Mesenchymal stem cell (in vitro differentiated cells and primary cell): ENCODE measurements at regions not wholly inside any gene's neighbourhood (a gene's known extent, or its start where the extent isn't known, plus 50 kb on each side); places are given as distances from the start of the nearest gene placed in this dataset.

Experiments
- DNase-seq: peaks from one replicate; pipeline ENCODE4 v3.0.0-alpha.2; 2013
- H2AFZ ChIP-seq: one replicate; pipeline ENCODE4 v1.6.1; 2013; ENCODE audit warnings: low read depth, mild to moderate bottlenecking, control low read depth, inconsistent platforms, low read length, moderate library complexity
- H2AK5ac ChIP-seq: 2 replicates; pipeline ENCODE4 v1.6.1; 2013; ENCODE audit warnings: low read length, moderate library complexity, mild to moderate bottlenecking, inconsistent platforms; ENCODE audit not compliant: severe bottlenecking
- H2BK120ac ChIP-seq: one replicate; pipeline ENCODE4 v1.6.1; 2013; ENCODE audit warnings: low read depth, mild to moderate bottlenecking, inconsistent platforms, low read length, moderate library complexity
- H2BK12ac ChIP-seq, 2 experiments: one replicate each; pipeline ENCODE4 v1.6.1; 2013; ENCODE audit warnings: inconsistent platforms in 2 of 2, low read length in 2 of 2, mild to moderate bottlenecking in 2 of 2, moderate library complexity in 2 of 2, control low read depth in 1 of 2
- H2BK15ac ChIP-seq: one replicate; pipeline ENCODE4 v1.6.1; 2013; ENCODE audit warnings: mild to moderate bottlenecking, low read depth, inconsistent platforms; ENCODE audit not compliant: poor library complexity, severe bottlenecking
- H2BK5ac ChIP-seq: 2 replicates; pipeline ENCODE4 v1.6.1; 2013; ENCODE audit warnings: low read depth, mild to moderate bottlenecking, low read length, control low read depth, inconsistent platforms; ENCODE audit not compliant: poor library complexity, severe bottlenecking
- H3K14ac ChIP-seq, 2 experiments: one replicate each; pipeline ENCODE4 v1.6.1; 2013; ENCODE audit warnings: inconsistent platforms in 2 of 2, low read length in 2 of 2, control low read depth in 1 of 2, mild to moderate bottlenecking in 1 of 2, moderate library complexity in 1 of 2
- H3K18ac ChIP-seq, 2 experiments: one replicate each; pipeline ENCODE4 v1.6.1; 2013; ENCODE audit warnings: inconsistent platforms in 2 of 2, low read length in 2 of 2, control low read depth in 1 of 2, low read depth in 1 of 2, mild to moderate bottlenecking in 1 of 2
- H3K23ac ChIP-seq, 2 experiments: one replicate each; pipeline ENCODE4 v1.6.1; 2013; ENCODE audit warnings: inconsistent platforms in 2 of 2, low read length in 2 of 2, mild to moderate bottlenecking in 2 of 2, moderate library complexity in 2 of 2, control low read depth in 1 of 2
- H3K27ac ChIP-seq: 2 replicates; pipeline ENCODE4 v1.5.1; 2013; ENCODE audit warnings: mild to moderate bottlenecking, moderate library complexity, low read length, control low read depth, inconsistent platforms; ENCODE audit not compliant: poor library complexity, severe bottlenecking
- H3K27me3 ChIP-seq, 2 experiments: 2 replicates each; pipeline versions ENCODE4 v1.6.1 to v1.7.0; 2013; ENCODE audit warnings: low read length in 2 of 2, mild to moderate bottlenecking in 2 of 2, moderate library complexity in 2 of 2, control low read depth in 1 of 2, inconsistent platforms in 1 of 2; ENCODE audit not compliant: control insufficient read depth in 1 of 2, insufficient read depth in 1 of 2
- H3K36me3 ChIP-seq, 2 experiments: 2 replicates each; pipeline versions ENCODE4 v1.6.1 to v1.7.0; 2013; ENCODE audit warnings: low read length in 2 of 2, control low read depth in 1 of 2, inconsistent platforms in 1 of 2, low read depth in 1 of 2, mild to moderate bottlenecking in 1 of 2; ENCODE audit not compliant: insufficient read depth in 2 of 2, control insufficient read depth in 1 of 2
- H3K4ac ChIP-seq, 2 experiments: one replicate each; pipeline ENCODE4 v1.6.1; 2013; ENCODE audit warnings: inconsistent platforms in 2 of 2, low read length in 2 of 2, mild to moderate bottlenecking in 2 of 2, moderate library complexity in 2 of 2, control low read depth in 1 of 2, low read depth in 1 of 2
- H3K4me1 ChIP-seq: 2 replicates; pipeline ENCODE4 v1.6.1; 2013; ENCODE audit warnings: low read depth, low read length, control low read depth; ENCODE audit not compliant: control insufficient read depth, insufficient read depth
- H3K4me2 ChIP-seq: 2 replicates; pipeline ENCODE4 v1.6.1; 2013; ENCODE audit warnings: low read length, mild to moderate bottlenecking, inconsistent platforms; ENCODE audit not compliant: poor library complexity, severe bottlenecking
- H3K4me3 ChIP-seq, 2 experiments: 2 replicates each; pipeline versions ENCODE4 v1.5.1 to v1.7.0; 2013; ENCODE audit warnings: low read length in 2 of 2, mild to moderate bottlenecking in 2 of 2, control low read depth in 1 of 2, low read depth in 1 of 2; ENCODE audit not compliant: insufficient read depth in 1 of 2
- H3K79me1 ChIP-seq: replicated peaks from 2 replicates; pipeline ENCODE4 v1.6.1; 2013; ENCODE audit warnings: mild to moderate bottlenecking, control low read depth, low read length, inconsistent platforms; ENCODE audit not compliant: poor library complexity, severe bottlenecking
- H3K9ac ChIP-seq: 2 replicates; pipeline ENCODE4 v1.7.0; 2013; ENCODE audit warnings: mild to moderate bottlenecking, low read length, moderate library complexity
- H3K9me3 ChIP-seq: 2 replicates; pipeline ENCODE4 v1.7.0; 2013; ENCODE audit warnings: mild to moderate bottlenecking, low read length; ENCODE audit not compliant: control insufficient read depth
- H4K8ac ChIP-seq: one replicate; pipeline ENCODE4 v1.6.1; 2013; ENCODE audit warnings: inconsistent platforms, mild to moderate bottlenecking, low read length, moderate library complexity
- H4K91ac ChIP-seq: one replicate; pipeline ENCODE4 v1.6.1; 2013; ENCODE audit warnings: mild to moderate bottlenecking, low read length, inconsistent platforms
- WGBS: methylation state at CpG from one replicate; pipeline ENCODE4 v1.1.7; 2013; ENCODE audit warnings: mixed read lengths; 5-methylcytosine and 5-hydroxymethylcytosine counted together

DNA sequence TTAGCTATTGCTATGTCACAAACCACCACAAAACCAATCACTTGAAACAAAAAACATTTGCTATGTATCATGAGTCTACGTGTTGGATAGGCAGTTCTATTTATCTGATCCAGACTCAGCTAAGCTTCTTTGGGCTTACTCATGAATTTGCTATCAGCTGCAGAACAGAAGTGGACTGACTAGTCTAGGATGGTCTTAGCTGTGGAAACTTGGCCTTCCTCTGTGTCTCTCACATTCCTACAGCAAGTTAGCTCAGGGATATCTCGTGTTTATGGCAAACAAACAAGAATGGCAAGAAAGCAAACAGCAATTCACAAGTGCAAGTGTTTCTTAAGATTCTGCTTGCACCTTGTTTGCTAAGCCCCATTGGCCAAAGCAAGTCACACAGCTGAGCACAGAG, 288.0 kb upstream of the TNP1 start:
- Histone ChIP-seq H3K4me2 (no peak overlapping the region), H4K91ac (no peak overlapping the region), H3K4ac (no peak overlapping the region), H3K79me1 (no peaks in the 10 kb centered on the region), H3K14ac (no peak overlapping the region), H2AFZ (no peak overlapping the region), H3K27ac (no peak overlapping the region), H2BK12ac (no peak overlapping the region), H3K27me3 (no peaks in the 10 kb centered on the region), H3K4me1 (no peaks in the 10 kb centered on the region), H3K4me3 (no peak overlapping the region), H3K18ac (no peak overlapping the region), H2BK120ac (no peak overlapping the region), H3K9me3 (no peaks in the 10 kb centered on the region), H3K36me3 (no peaks in the 10 kb centered on the region), H3K23ac (no peak overlapping the region), H2BK5ac (no peak overlapping the region), H2BK15ac (no peak overlapping the region), H2AK5ac (no peak overlapping the region), H4K8ac (no peak overlapping the region), H3K9ac (no peak overlapping the region)
- WGBS = 71% methylated on average over 2 of the region's 2 CpGs
- DNase-seq = peak; percentile 31

DNA sequence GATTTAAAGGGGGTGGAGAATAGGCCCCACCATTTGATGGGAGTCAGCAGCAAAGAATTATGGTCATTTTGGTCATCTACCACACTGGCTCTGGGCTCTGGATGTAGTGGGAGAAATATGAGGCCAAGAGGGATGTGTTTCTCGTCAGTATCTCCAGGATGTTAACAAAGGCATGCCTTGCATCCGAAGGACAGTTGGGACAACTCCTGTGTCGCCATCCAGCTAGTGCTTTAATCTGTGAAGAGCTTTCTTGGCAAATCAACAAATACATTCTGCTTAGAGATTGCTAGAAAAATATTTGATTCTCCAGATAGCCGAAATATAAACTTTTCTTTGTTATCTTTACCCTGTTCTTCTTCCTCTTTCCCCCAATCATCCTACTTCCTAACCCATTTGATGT, 287.1 kb upstream of the TNP1 start:
- no peak overlapping the region for H3K4me2 ChIP-seq
- H2BK120ac ChIP-seq = no peak overlapping the region
- H3K9me3 ChIP-seq = no peaks in the 10 kb centered on the region
- H3K4me3 ChIP-seq = no peak overlapping the region
- H3K27ac ChIP-seq = no peak overlapping the region
- no peak overlapping the region for H4K91ac ChIP-seq
- DNase-seq = no peak
- no peaks in the 10 kb centered on the region for H3K27me3 ChIP-seq
- H2BK5ac ChIP-seq = no peak overlapping the region
- H4K8ac ChIP-seq = no peak overlapping the region
- H2AK5ac ChIP-seq = no peak overlapping the region
- no peak overlapping the region for H3K18ac ChIP-seq
- no peak overlapping the region for H3K14ac ChIP-seq
- H2AFZ ChIP-seq = no peak overlapping the region
- H3K4me1 ChIP-seq = no peaks in the 10 kb centered on the region
- no peaks in the 10 kb centered on the region for H3K79me1 ChIP-seq
- 91% methylated on average over 4 of the region's 4 CpGs for WGBS
- H2BK15ac ChIP-seq = no peak overlapping the region
- H2BK12ac ChIP-seq = no peak overlapping the region
- no peak overlapping the region for H3K9ac ChIP-seq
- no peak overlapping the region for H3K23ac ChIP-seq
- H3K4ac ChIP-seq = no peak overlapping the region
- no peaks in the 10 kb centered on the region for H3K36me3 ChIP-seq

DNA sequence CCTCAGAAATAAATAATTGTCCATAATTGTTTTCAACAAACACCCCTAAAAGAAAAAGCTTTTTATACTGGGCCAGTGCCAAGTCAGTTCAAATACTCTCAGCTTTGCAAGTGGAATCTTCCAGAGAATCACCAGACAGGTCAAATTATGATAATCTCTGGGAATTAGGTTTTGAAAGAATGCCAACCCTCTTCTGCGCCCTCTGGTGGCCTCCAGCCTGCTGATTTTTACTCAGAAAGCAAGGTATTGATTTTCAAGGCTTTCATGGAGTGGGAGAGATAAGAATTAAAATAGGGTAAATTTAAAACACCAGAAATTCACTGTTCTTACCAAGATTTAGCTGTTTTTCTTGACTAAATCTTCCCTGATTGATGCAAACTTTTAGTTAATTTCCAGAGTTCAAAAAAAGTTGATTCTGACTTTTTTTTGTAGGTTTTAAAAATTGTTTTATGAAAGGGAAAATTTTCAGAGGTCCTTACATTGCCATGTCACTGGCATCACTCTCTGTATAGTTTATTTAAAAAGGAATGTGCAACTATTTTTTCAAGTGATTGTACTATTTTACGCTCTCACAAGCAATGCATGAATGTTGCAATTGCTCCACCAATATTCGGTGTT, 282.9 kb upstream of the TNP1 start:
- Histone ChIP-seq H2BK5ac (no peak overlapping the region), H3K27me3 (no peaks in the 10 kb centered on the region), H3K9ac (no peak overlapping the region), H4K91ac (no peak overlapping the region), H3K4me2 (no peak overlapping the region), H3K4me1 (no peaks in the 10 kb centered on the region), H3K9me3 (peaks cover 19% of the 10 kb centered on the region), H3K4ac (no peak overlapping the region), H3K23ac (no peak overlapping the region), H2AFZ (no peak overlapping the region), H3K14ac (no peak overlapping the region), H3K18ac (no peak overlapping the region), H2AK5ac (no peak overlapping the region), H4K8ac (no peak overlapping the region), H2BK120ac (no peak overlapping the region), H3K79me1 (no peaks in the 10 kb centered on the region), H3K4me3 (no peak overlapping the region), H2BK12ac (no peak overlapping the region), H3K27ac (no peak overlapping the region), H2BK15ac (no peak overlapping the region), H3K36me3 (no peaks in the 10 kb centered on the region)
- DNase-seq = peak; percentile 10
- WGBS = 67% methylated on average over 3 of the region's 3 CpGs

DNA sequence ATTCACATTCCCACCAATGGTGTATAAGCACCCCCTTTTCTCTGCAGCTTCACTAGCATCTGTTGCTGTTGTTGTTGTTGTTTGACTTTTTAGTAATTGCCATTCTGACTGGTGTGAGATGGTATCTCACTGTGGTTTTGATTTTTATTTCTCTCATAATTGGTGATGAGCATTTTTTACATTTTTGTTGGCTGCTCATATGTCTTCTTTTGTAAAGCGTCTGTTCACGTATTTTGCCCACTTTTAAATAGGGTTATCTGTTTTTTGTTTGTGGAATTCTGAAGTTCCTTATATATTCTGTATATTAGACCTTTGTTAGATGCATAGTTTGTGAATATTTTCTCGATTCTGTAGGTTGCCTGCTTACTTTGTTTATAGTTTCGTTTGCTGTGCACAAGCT, 278.4 kb upstream of the TNP1 start:
- Histone ChIP-seq H3K14ac (no peak overlapping the region), H4K91ac (no peak overlapping the region), H2BK15ac (no peak overlapping the region), H3K18ac (no peak overlapping the region), H2BK120ac (no peak overlapping the region), H2AFZ (no peak overlapping the region), H3K4ac (no peak overlapping the region), H2AK5ac (no peak overlapping the region), H2BK5ac (no peak overlapping the region), H3K4me1 (no peaks in the 10 kb centered on the region), H3K4me2 (no peak overlapping the region), H3K9me3 (peaks cover 35% of the 10 kb centered on the region), H3K27me3 (no peaks in the 10 kb centered on the region), H2BK12ac (no peak overlapping the region), H3K9ac (no peak overlapping the region), H3K79me1 (no peaks in the 10 kb centered on the region), H3K4me3 (no peak overlapping the region), H4K8ac (no peak overlapping the region), H3K27ac (no peak overlapping the region), H3K36me3 (no peaks in the 10 kb centered on the region), H3K23ac (no peak overlapping the region)
- WGBS = 74% methylated on average over 3 of the region's 4 CpGs
- DNase-seq = no peak
